Astrocyte of the spinal cord (primary cell): ENCODE measurements at regions not wholly inside any gene's neighbourhood (a gene's known extent, or its start where the extent isn't known, plus 50 kb on each side); places are given as distances from the start of the nearest gene placed in this dataset.

ENCODE experiments used
- DNase-seq: peaks from one replicate; pipeline ENCODE4 v3.0.0; 2011; ENCODE audit warnings: low read depth, low spot score
- H3K4me3 ChIP-seq: 2 replicates; pipeline ENCODE4 v1.5.1; 2011; ENCODE audit warnings: low read depth, mild to moderate bottlenecking, low read length, moderate library complexity
- CTCF ChIP-seq: IDR thresholded peaks from 2 replicates; pipeline ENCODE4 v1.5.1; 2012; ENCODE audit warnings: low read depth, mild to moderate bottlenecking, low read length, inconsistent platforms
- in situ Hi-C: cut with HindIII; loops from 2 replicates; pipeline ENCODE4 v1.10.0; 2017; ENCODE audit warnings: low sequenced_read_pairs

GRCh38 chr15:69941706-69942495 lies 155.8 kb downstream of the TLE3 start:
- no peak for TF ChIP-seq CTCF
- no peak overlapping the region for H3K4me3 ChIP-seq
- in situ Hi-C loops: no loop called here
- DNase-seq: no peak

- TF ChIP-seq CTCF: no peak
- no peak for DNase-seq
- no peak overlapping the region for H3K4me3 ChIP-seq
- in situ Hi-C loops: no loop called here
Observed at GRCh38 chr15:69943637-69944036, 154.1 kb downstream of the TLE3 start.

- H3K4me3 ChIP-seq: no peak overlapping the region
- no peak for DNase-seq
- no peak for TF ChIP-seq CTCF
- in situ Hi-C loops: no loop called here
Observed at GRCh38 chr15:69945729-69946128, 152.0 kb downstream of the TLE3 start.

- H3K4me3 ChIP-seq: no peak overlapping the region
- in situ Hi-C loops: no loop called here
- no peak for TF ChIP-seq CTCF
- DNase-seq: no peak
Observed at GRCh38 chr15:69946870-69947269, 150.8 kb downstream of the TLE3 start.

GRCh38 chr15:69947394-69947793 lies 150.3 kb downstream of the TLE3 start:
- in situ Hi-C loops: no loop called here
- TF ChIP-seq CTCF: no peak
- no peak for DNase-seq
- no peak overlapping the region for H3K4me3 ChIP-seq

- DNase-seq: no peak
- H3K4me3 ChIP-seq: no peak overlapping the region
- TF ChIP-seq CTCF: no peak
- in situ Hi-C loops: no loop called here
Observed at GRCh38 chr15:69949485-69949884, 148.2 kb downstream of the TLE3 start.
